ENCODE measurements at regions not wholly inside any gene's neighbourhood (a gene's known extent, or its start where the extent isn't known, plus 50 kb on each side); places are given as distances from the start of the nearest gene placed in this dataset.
A peak's percentile ranks its signal among the peaks of the same experiment; 100 is the strongest.

DNA sequence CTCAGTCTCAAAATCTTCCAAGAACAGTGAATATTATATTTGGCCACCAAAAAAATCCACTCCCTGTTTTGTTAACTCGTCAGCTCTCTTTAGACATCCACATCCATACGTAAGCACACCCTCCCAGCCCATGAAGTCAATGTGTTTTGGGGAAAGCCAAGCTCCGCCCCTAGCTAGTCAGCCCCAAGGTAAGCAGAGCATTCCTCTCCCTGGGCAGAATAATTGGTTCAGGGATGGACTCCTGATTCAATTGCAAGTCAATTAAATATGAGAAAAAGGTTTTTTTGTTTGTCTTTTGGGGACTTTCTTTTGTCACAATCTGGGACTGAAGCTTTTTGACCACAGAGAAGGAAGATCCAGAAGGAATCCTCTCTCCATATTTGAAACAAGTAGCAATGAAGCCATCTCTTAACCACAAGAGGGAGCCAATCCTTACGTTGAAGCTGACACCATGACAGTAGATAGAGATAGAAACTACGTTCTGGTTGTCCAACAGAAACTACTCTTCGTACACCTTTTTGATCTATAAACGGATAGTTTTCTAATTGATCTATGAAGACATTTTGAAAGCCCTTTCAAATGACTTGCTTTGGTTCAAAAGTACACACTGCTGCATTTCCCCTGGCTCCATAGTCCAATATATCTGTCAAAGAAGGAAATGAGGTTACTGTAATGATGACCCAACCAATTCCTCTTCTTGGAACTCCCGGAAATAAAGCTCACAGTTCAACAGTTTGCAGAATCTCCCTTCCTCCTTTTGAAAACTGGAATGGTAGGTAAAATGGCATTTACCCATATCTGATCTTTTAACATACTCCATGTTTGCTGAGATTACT, 166.4 kb downstream of the TLE1 start:
- Histone ChIP-seq H4K20me1 (ENCODE audit: low read depth, low read length) (no peaks in the 10 kb centered on the region), H3K9me3 (ENCODE audit: insufficient read depth, low read length) (no peaks in the 10 kb centered on the region), H3K4me2 (ENCODE audit: low read depth, low read length, poor library complexity, severe bottlenecking) (no peak overlapping the region), H2AFZ (ENCODE audit: low read depth, low read length, severe bottlenecking) (no peak overlapping the region), H3K9me2 (replicated peaks; ENCODE audit: insufficient read depth, low read length) (no peaks in the 10 kb centered on the region), H3K27me3 (ENCODE audit: low read length) (no peaks in the 10 kb centered on the region), H3K27ac (ENCODE audit: low read depth, low read length) (no peak overlapping the region), H3K79me2 (ENCODE audit: insufficient read depth, low read length) (no peaks in the 10 kb centered on the region), H3K4me3 (ENCODE audit: insufficient read depth, low read length, poor library complexity, severe bottlenecking) (no peak overlapping the region), H3K36me3 (ENCODE audit: low read length) (no peaks in the 10 kb centered on the region), H3K9ac (ENCODE audit: low read length) (no peak overlapping the region), H3F3A (ENCODE audit: insufficient read depth) (no peaks in the 10 kb centered on the region)
- no peak for TF ChIP-seq EZH2phosphoT487 (conservative IDR thresholded peaks at IDR 0.05; ENCODE audit: low read length)
- TF ChIP-seq, protein P1, sequence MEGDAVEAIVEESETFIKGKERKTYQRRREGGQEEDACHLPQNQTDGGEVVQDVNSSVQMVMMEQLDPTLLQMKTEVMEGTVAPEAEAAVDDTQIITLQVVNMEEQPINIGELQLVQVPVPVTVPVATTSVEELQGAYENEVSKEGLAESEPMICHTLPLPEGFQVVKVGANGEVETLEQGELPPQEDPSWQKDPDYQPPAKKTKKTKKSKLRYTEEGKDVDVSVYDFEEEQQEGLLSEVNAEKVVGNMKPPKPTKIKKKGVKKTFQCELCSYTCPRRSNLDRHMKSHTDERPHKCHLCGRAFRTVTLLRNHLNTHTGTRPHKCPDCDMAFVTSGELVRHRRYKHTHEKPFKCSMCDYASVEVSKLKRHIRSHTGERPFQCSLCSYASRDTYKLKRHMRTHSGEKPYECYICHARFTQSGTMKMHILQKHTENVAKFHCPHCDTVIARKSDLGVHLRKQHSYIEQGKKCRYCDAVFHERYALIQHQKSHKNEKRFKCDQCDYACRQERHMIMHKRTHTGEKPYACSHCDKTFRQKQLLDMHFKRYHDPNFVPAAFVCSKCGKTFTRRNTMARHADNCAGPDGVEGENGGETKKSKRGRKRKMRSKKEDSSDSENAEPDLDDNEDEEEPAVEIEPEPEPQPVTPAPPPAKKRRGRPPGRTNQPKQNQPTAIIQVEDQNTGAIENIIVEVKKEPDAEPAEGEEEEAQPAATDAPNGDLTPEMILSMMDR (IDR thresholded peaks at IDR 0.05; ENCODE audit: insufficient read depth, low read length, poor library complexity, severe bottlenecking): peak; percentile 24

DNA sequence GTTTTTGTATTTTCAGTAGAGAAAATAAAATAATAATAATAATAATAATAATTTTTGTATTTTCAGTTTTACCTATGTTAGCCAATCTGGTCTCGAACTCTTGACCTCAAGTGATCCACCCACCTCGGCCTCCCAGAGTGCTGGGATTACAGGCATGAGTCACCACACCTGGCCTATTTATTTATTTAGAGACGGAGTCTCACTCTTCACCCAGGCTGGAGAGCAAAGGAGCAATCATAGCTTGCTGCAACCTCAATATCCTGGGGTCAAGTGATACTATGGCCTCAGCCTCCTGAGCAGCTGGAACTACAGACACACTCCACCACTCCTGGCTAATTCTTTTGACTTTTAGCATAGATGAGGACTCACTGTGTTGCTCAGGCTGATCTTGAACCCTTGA, 167.5 kb downstream of the TLE1 start:
- Histone ChIP-seq H3K9me3 (ENCODE audit: insufficient read depth, low read length) (no peaks in the 10 kb centered on the region), H3K9me2 (replicated peaks; ENCODE audit: insufficient read depth, low read length) (no peaks in the 10 kb centered on the region), H3K27ac (ENCODE audit: low read depth, low read length) (no peak overlapping the region), H3K9ac (ENCODE audit: low read length) (no peak overlapping the region), H4K20me1 (ENCODE audit: low read depth, low read length) (no peaks in the 10 kb centered on the region), H2AFZ (ENCODE audit: low read depth, low read length, severe bottlenecking) (no peak overlapping the region), H3K36me3 (ENCODE audit: low read length) (no peaks in the 10 kb centered on the region), H3K79me2 (ENCODE audit: insufficient read depth, low read length) (no peaks in the 10 kb centered on the region), H3K4me3 (ENCODE audit: insufficient read depth, low read length, poor library complexity, severe bottlenecking) (no peak overlapping the region), H3K27me3 (ENCODE audit: low read length) (no peaks in the 10 kb centered on the region), H3K4me2 (ENCODE audit: low read depth, low read length, poor library complexity, severe bottlenecking) (no peak overlapping the region), H3F3A (ENCODE audit: insufficient read depth) (no peaks in the 10 kb centered on the region)
- TF ChIP-seq, protein P1 (IDR thresholded peaks at IDR 0.05; ENCODE audit: insufficient read depth, low read length, poor library complexity, severe bottlenecking): no peak
- TF ChIP-seq EZH2phosphoT487 (conservative IDR thresholded peaks at IDR 0.05; ENCODE audit: low read length): no peak

DNA sequence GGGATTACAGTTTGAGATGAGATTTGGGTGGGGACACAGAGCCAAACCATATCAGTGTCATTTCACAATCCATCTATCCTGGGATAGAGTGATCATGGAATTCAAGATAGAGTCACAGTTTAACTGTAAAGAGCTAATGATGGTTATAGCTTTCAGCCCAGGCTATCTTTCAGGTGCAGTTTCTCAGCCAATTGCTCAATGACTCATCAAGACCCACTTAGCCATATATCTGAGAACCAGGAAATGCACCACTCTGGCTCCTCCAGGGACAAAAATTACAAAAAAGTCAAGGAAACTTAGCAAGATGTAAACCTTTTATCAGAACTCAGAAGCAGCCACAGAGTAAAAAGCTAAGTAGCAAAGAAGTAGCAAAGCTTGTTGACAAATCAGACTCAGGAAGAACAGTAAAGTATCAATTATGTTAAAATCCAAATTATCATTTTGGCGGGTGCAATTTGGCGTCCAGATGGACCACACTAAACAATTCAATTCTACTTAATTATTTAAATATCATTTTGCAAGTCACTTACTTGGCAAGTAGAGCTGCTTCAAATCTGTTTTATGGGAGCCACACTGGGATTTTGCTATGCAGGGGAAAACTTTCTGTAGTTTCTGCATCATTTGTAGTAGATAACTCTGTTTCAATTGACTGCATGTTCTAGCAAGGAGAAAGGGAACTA, 169.4 kb downstream of the TLE1 start:
- H3F3A ChIP-seq (ENCODE audit: insufficient read depth): no peaks in the 10 kb centered on the region
- no peaks in the 10 kb centered on the region for H3K27me3 ChIP-seq (ENCODE audit: low read length)
- H3K79me2 ChIP-seq (ENCODE audit: insufficient read depth, low read length): no peaks in the 10 kb centered on the region
- no peaks in the 10 kb centered on the region for H3K9me2 ChIP-seq (replicated peaks; ENCODE audit: insufficient read depth, low read length)
- H3K36me3 ChIP-seq (ENCODE audit: low read length): no peaks in the 10 kb centered on the region
- TF ChIP-seq, protein P1 (IDR thresholded peaks at IDR 0.05; ENCODE audit: insufficient read depth, low read length, poor library complexity, severe bottlenecking): no peak
- no peak for TF ChIP-seq EZH2phosphoT487 (conservative IDR thresholded peaks at IDR 0.05; ENCODE audit: low read length)
- H3K27ac ChIP-seq (ENCODE audit: low read depth, low read length): no peak overlapping the region
- H3K9ac ChIP-seq (ENCODE audit: low read length): no peak overlapping the region
- no peaks in the 10 kb centered on the region for H3K9me3 ChIP-seq (ENCODE audit: insufficient read depth, low read length)
- H3K4me2 ChIP-seq (ENCODE audit: low read depth, low read length, poor library complexity, severe bottlenecking): no peak overlapping the region
- no peaks in the 10 kb centered on the region for H4K20me1 ChIP-seq (ENCODE audit: low read depth, low read length)
- no peak overlapping the region for H3K4me3 ChIP-seq (ENCODE audit: insufficient read depth, low read length, poor library complexity, severe bottlenecking)
- no peak overlapping the region for H2AFZ ChIP-seq (ENCODE audit: low read depth, low read length, severe bottlenecking)
